Endothelial cell of umbilical vein (primary cell): ENCODE measurements at regions not wholly inside any gene's neighbourhood (a gene's known extent, or its start where the extent isn't known, plus 50 kb on each side); places are given as distances from the start of the nearest gene placed in this dataset.

Source experiments
- BruUV-seq: library from RNA; stranded (reverse); fragments of 400-500 nt; replicated peaks from 2 replicates; lab custom pipeline; 2021; lab: Mats Ljungman, UMichigan
- CTCF ChIA-PET: fragments of 300-600, 350-600 bp; sonication (Branson Sonifier 250); formaldehyde crosslinking; loops from one replicate; lab custom pipeline; 2021; ENCODE audit warnings: antibody characterized with exemption, inconsistent platforms; lab: Charles Lee
- POLR2A ChIA-PET: fragments of 300-600, 350-600 bp; sonication (Branson Sonifier 250); formaldehyde crosslinking; loops from one replicate; lab custom pipeline; 2021; ENCODE audit warnings: antibody characterized with exemption, inconsistent platforms; lab: Charles Lee
- DNase-seq: peaks from one replicate; pipeline ENCODE4 v3.0.0-alpha.2; 2011; ENCODE audit warnings: low read depth, low spot score
- FAIRE-seq: peaks from 2 replicates; lab custom pipeline; 2011; peaks lifted over from hg19 to GRCh38; lab: Jason Lieb, UNC
- H2AFZ ChIP-seq: 2 replicates; pipeline ENCODE4 v1.6.0; 2012; ENCODE audit warnings: low read depth, low read length, control low read depth, inconsistent platforms
- H3K27ac ChIP-seq: 2 replicates; pipeline ENCODE4 v1.5.1; 2011; ENCODE audit warnings: low read depth, mild to moderate bottlenecking, control low read depth, low read length, moderate library complexity; ENCODE audit not compliant: insufficient read depth
- H3K27me3 ChIP-seq, 2 experiments: 2 replicates each; pipeline versions ENCODE4 v1.6.0 to v1.6.1; 2011; ENCODE audit warnings: low read length in 2 of 2, mixed read lengths in 1 of 2; ENCODE audit not compliant: control insufficient read depth in 2 of 2, insufficient read depth in 2 of 2
- H3K36me3 ChIP-seq, 2 experiments: 2 replicates in 1 of 2; 3 replicates in 1 of 2; pipeline ENCODE4 v1.5.1; 2011; ENCODE audit warnings: low read length in 2 of 2, mild to moderate bottlenecking in 1 of 2, moderate library complexity in 1 of 2; ENCODE audit not compliant: control insufficient read depth in 2 of 2, insufficient read depth in 2 of 2; ENCODE audit errors: extremely low read depth in 1 of 2
- H3K4me1 ChIP-seq: 3 replicates; pipeline ENCODE4 v1.5.1; 2011; ENCODE audit warnings: mild to moderate bottlenecking, low read length; ENCODE audit not compliant: control insufficient read depth, insufficient read depth; ENCODE audit errors: extremely low read depth
- H3K4me2 ChIP-seq: 2 replicates; pipeline ENCODE4 v1.6.1; 2011; ENCODE audit warnings: low read length, control low read depth, mixed read lengths; ENCODE audit not compliant: insufficient read depth
- H3K4me3 ChIP-seq, 3 experiments: fragments of 200-600 bp in 1 of 3; sonication (generic), shearing (Covaris generic) in 1 of 3; replicated peaks in 1 of 3; 2 replicates each; pipeline ENCODE4 v1.5.1; 2011 to 2016; ENCODE audit warnings: control low read depth in 3 of 3, low read length in 3 of 3, mild to moderate bottlenecking in 2 of 3, inconsistent platforms in 1 of 3, low read depth in 1 of 3, moderate library complexity in 1 of 3; ENCODE audit not compliant: insufficient read depth in 1 of 3
- H3K79me2 ChIP-seq: 2 replicates; pipeline ENCODE4 v1.6.0; 2012; ENCODE audit warnings: low read length, inconsistent platforms; ENCODE audit not compliant: control insufficient read depth, insufficient read depth
- H3K9ac ChIP-seq: replicated peaks from 2 replicates; pipeline ENCODE3; 2011; ENCODE audit warnings: low read length, control low read depth; ENCODE audit not compliant: insufficient read depth; ENCODE audit errors: extremely low read depth
- H3K9me1 ChIP-seq: replicated peaks from 3 replicates; pipeline ENCODE4 v1.6.0; 2011; ENCODE audit warnings: mild to moderate bottlenecking, low read length; ENCODE audit not compliant: control insufficient read depth, insufficient read depth; ENCODE audit errors: extremely low read depth
- H3K9me3 ChIP-seq: replicated peaks from 2 replicates; pipeline ENCODE4 v1.5.1; 2012; ENCODE audit warnings: low read length, inconsistent platforms; ENCODE audit not compliant: control insufficient read depth, insufficient read depth
- H4K20me1 ChIP-seq: replicated peaks from 2 replicates; pipeline ENCODE3; 2011; ENCODE audit warnings: mild to moderate bottlenecking, low read length; ENCODE audit not compliant: control insufficient read depth, insufficient read depth; ENCODE audit errors: extremely low read depth
- EZH2 ChIP-seq: IDR thresholded peaks from 2 replicates; pipeline ENCODE4 v1.6.1; 2012; ENCODE audit warnings: borderline replicate concordance, low read depth, mild to moderate bottlenecking, moderate library complexity, low read length, inconsistent platforms; ENCODE audit not compliant: severe bottlenecking
- FOS ChIP-seq: IDR thresholded peaks from 2 replicates; pipeline ENCODE4 v1.6.1; 2011; ENCODE audit warnings: mild to moderate bottlenecking, low read length, moderate library complexity, borderline replicate concordance; ENCODE audit not compliant: insufficient read depth
- GATA2 ChIP-seq: IDR thresholded peaks from 2 replicates; pipeline ENCODE4 v1.7.0; 2011; ENCODE audit warnings: low read depth, mild to moderate bottlenecking, moderate library complexity, mixed read lengths, low read length; ENCODE audit not compliant: insufficient read length, insufficient read depth
- JUN ChIP-seq: IDR thresholded peaks from 2 replicates; pipeline ENCODE4 v1.6.1; 2011; ENCODE audit warnings: borderline replicate concordance, low read depth; ENCODE audit not compliant: insufficient read length, insufficient read depth
- MYC ChIP-seq: IDR thresholded peaks from one replicate; pipeline ENCODE4 v1.6.1; 2011; ENCODE audit warnings: mild to moderate bottlenecking, low read depth, low read length
- POLR2A ChIP-seq: IDR thresholded peaks from 2 replicates; pipeline ENCODE4 v1.6.1; 2012; ENCODE audit warnings: low read depth, mild to moderate bottlenecking, control low read depth, low read length
- POLR2AphosphoS5 ChIP-seq: IDR thresholded peaks from 2 replicates; pipeline ENCODE4 v1.6.1; 2012; ENCODE audit warnings: low read depth, mild to moderate bottlenecking, control low read depth, low read length, moderate library complexity; ENCODE audit not compliant: insufficient read depth
- dilution Hi-C: fragments of 300-500 bp; cut with MboI; formaldehyde crosslinking; loops from one replicate; pipeline ENCODE4 v1.15.0; 2019; ENCODE audit warnings: low sequenced_read_pairs; ENCODE audit not compliant: extremely low pct_ligation_motif_present
- intact Hi-C: fragments of 100-400 bp; cut with micrococcal nuclease; formaldehyde crosslinking; loops from one replicate; pipeline ENCODE4 v1.10.0; 2022
- TF ChIP-seq, protein P1 (sequence below), 2 donors: IDR thresholded peaks; 1 replicate in 1 of 2; 2 replicates in 1 of 2; pipeline ENCODE4 v1.5.1; 2011; ENCODE audit warnings: low read length in 2 of 2, mild to moderate bottlenecking in 2 of 2, moderate library complexity in 2 of 2, control low read depth in 1 of 2, inconsistent platforms in 1 of 2, low read depth in 1 of 2; ENCODE audit not compliant: insufficient read depth in 1 of 2; ENCODE audit errors: extremely low read depth in 1 of 2
- TF ChIP-seq, protein P2 (sequence below): IDR thresholded peaks from 2 replicates; pipeline ENCODE4 v1.6.1; 2011; ENCODE audit not compliant: insufficient read depth, insufficient read length

DNA sequence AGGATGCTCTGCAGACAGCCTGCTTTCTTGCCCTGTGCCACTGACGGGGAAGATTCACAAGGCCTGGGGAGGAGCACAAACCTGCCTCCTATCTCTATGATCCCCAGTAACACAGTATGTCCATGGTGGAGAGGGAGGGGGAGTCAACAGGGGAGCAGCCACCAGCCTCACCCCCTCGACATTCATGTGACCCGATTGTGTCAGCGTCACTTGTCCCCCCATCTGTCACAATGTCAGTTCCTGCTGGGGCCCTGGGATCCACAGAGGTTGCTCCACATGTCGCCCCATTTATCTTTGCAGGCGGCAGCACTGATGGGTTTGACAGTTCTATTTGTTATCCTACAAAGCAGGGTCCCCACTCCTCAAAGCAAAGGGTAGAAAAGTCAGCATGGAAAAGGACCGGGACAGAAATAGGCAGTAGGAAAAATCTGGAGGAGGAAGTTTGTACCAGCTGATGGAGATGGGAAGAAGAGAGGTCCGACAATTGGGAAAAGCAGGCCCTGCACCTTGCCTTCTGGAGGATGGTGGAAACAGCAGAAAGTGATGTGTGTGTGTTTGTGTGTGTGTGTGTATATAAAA is 130.9 kb downstream of the SEC16B start:
- DNase-seq (no peak), FAIRE-seq (no peak)
- Histone ChIP-seq H2AFZ (no peak overlapping the region), H3K4me1 (no peaks in the 10 kb centered on the region), H3K36me3 (no peaks in the 10 kb centered on the region), H3K9me1 (no peaks in the 10 kb centered on the region), H3K4me3 (no peak overlapping the region), H3K79me2 (no peaks in the 10 kb centered on the region), H3K27me3 (no peaks in the 10 kb centered on the region), H3K4me2 (no peak overlapping the region), H4K20me1 (no peaks in the 10 kb centered on the region), H3K27ac (no peak overlapping the region), H3K9ac (no peak overlapping the region), H3K9me3 (no peaks in the 10 kb centered on the region)
- intact Hi-C loops (no loop called here), dilution Hi-C loops (no loop called here)
- no TSS peak for BruUV-seq
- TF ChIP-seq MYC (no peak), JUN (no peak), POLR2AphosphoS5 (no peak), EZH2 (no peak), GATA2 (no peak), POLR2A (no peak), FOS (no peak)
- TF ChIP-seq, protein P1, sequence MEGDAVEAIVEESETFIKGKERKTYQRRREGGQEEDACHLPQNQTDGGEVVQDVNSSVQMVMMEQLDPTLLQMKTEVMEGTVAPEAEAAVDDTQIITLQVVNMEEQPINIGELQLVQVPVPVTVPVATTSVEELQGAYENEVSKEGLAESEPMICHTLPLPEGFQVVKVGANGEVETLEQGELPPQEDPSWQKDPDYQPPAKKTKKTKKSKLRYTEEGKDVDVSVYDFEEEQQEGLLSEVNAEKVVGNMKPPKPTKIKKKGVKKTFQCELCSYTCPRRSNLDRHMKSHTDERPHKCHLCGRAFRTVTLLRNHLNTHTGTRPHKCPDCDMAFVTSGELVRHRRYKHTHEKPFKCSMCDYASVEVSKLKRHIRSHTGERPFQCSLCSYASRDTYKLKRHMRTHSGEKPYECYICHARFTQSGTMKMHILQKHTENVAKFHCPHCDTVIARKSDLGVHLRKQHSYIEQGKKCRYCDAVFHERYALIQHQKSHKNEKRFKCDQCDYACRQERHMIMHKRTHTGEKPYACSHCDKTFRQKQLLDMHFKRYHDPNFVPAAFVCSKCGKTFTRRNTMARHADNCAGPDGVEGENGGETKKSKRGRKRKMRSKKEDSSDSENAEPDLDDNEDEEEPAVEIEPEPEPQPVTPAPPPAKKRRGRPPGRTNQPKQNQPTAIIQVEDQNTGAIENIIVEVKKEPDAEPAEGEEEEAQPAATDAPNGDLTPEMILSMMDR (IDR thresholded peaks at IDR 0.05; ENCODE audit: extremely low read depth in 1 of 2, insufficient read depth in 1 of 2, low read depth in 1 of 2, low read length in 2 of 2), result no peak
- TF ChIP-seq, protein P2, sequence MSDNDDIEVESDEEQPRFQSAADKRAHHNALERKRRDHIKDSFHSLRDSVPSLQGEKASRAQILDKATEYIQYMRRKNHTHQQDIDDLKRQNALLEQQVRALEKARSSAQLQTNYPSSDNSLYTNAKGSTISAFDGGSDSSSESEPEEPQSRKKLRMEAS, result no peak
- ChIA-PET CTCF (no interaction called here), POLR2A (no interaction called here)
